Right ventricle myocardium superior (tissue), 1 donor: ENCODE measurements at regions not wholly inside any gene's neighbourhood (a gene's known extent, or its start where the extent isn't known, plus 50 kb on each side); places are given as distances from the start of the nearest gene placed in this dataset.

Experiments
- ATAC-seq: fragments of 200-7000 bp; cut with Tn5 transposase; one replicate; pipeline ENCODE4 v1.9.1; 2020; ENCODE audit warnings: mild to moderate bottlenecking; ENCODE audit not compliant: poor library complexity
- DNase-seq: peaks from one replicate; pipeline ENCODE4 v3.0.0-alpha.2; 2020
- intact Hi-C: fragments of 100-400 bp; cut with DNase I; formaldehyde crosslinking; loops from one replicate; pipeline ENCODE4 v1.11.2; 2022
- donor health status: DM: no; HTN: yes; CAD: no; lungs with severe emphysema.

DNA sequence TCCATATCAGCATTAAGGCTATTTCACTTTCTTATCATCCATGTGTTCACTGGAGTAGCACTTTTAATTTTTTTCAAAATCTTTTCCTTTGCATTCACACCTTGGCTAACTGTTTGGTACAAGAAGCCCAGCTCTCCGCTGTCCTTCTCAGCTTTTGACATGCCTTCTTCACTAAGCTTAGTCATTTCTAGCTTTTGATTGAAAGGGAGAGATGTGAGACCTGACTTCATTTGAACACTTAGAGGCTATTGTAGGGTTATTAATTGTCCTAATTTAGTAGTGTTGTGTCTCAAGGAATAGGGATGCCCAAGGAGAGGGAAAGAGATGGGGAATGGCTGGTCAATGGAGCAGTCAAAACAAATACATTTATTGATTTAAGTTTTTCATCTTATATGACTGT is 350.0 kb downstream of the CXCL12 start:
- ATAC-seq = no peak
- intact Hi-C loops = no loop called here
- no peak for DNase-seq

DNA sequence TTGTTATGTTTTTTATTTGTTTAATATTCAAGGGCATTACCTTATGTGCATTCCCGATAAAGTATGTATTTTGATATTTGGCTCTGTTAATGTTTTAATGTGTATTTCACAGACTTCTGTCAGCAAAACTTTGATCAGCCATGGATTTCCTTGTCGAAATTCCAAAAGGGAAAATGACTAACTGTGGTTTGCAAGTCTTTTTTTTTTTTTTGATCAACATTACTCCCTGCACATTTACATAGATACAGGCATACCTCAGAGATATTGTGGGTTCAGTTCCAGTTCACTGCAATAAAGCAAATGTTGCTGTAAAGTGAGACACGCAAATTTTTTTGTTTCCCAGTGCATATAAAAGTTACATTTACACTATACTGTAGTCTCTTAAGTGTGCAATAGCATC is 351.9 kb downstream of the CXCL12 start:
- intact Hi-C loops = no loop called here
- ATAC-seq = no peak
- no peak for DNase-seq

DNA sequence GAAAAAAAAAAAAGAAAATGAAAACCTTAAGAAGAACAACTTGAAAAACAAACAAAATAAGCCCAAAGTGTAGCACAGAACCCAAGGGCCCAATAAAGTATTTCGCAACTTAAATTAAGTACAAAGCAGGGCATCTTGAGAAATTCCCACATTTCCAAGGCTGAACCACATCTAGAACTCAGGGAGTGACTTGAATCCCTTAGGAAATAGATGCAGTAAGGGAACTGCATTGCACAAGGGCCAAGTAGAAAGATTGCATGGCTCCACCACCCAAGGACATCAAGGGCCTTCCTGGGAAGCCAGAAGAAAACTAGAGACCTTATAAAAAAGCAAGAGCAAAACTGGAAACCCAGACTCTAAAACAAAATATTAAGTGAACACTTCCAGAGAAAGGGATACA is 352.7 kb downstream of the CXCL12 start:
- DNase-seq (no peak), ATAC-seq (peak; percentile 66)
- intact Hi-C loops = no loop called here

DNA sequence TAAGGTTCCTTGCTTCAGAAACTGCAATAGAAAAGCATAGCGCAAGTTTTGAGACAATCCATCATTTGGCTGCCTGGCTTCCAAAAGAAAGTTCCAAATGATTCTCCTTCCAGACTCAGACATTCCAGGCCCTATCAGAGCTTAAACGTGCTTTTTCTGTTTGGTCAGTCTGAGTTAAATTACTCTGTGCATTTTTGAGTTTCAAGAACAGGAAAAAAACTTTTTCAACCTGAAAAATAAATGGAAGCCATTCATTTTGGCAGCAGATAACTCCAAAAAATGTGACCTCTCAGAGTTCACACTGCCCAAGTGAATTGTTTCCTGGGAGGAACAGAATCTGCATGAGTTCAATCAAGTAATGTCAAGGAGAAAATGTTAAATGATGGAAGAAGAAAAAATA is 354.2 kb downstream of the CXCL12 start:
- ATAC-seq (no peak), DNase-seq (no peak)
- intact Hi-C loops = no loop called here

DNA sequence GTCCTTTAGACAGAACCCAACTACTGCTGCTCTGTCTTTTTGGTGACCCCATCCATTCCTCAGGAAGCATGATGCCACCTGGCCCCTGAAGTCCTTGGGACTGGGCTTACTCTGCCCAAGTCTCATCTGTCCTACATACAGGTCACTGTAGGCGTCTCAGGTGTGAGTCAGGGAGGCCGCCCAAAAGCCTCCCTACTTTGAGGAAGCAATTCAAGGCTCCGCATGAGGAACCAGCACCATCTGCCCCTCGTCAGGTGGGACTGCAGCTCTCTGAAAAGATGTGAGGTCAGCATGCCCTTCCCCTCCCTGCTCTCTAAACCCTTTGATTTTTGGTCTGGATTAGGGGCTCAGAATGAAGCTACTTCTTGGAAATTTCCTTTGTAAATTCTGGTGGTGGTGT is 354.8 kb downstream of the CXCL12 start:
- intact Hi-C loops = no loop called here
- DNase-seq (no peak), ATAC-seq (no peak)

DNA sequence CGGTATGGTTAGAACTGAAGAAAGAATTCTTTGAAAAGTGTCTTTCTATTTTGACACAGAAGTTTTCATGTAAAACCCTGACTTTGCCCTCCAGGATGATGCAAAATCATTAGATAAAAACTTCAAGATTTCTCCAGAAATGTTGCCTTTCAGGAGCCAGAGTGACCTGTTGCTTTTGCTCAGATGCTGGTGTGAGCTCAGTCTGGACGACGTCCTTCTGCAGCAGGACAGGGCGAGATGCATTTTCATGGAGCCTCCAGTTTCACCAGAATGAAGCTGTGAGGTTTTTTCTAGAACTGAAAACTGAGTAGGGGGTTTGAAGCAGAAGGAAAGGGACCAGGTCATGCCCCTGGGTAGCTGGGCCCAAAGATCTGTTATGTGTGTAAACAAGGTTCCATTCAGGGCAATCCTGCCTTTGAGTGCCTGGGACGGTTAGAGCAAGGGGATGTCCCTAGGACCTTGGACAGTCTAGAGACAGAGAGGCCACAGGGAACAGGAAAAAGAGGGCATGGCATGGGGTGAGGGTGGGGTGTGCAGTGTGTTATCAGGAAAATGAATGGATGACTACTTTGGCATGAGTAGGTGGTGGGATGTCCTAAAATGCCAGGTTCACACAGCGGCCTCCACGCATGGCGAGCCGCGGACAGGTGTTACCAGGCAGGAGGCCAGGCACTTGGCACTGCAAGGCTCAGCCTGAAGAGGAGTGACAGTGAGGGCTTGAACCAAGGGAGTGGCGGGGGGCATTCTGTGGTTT is 356.3 kb downstream of the CXCL12 start:
- DNase-seq (no peak), ATAC-seq (no peak)
- intact Hi-C loops = no loop called here

DNA sequence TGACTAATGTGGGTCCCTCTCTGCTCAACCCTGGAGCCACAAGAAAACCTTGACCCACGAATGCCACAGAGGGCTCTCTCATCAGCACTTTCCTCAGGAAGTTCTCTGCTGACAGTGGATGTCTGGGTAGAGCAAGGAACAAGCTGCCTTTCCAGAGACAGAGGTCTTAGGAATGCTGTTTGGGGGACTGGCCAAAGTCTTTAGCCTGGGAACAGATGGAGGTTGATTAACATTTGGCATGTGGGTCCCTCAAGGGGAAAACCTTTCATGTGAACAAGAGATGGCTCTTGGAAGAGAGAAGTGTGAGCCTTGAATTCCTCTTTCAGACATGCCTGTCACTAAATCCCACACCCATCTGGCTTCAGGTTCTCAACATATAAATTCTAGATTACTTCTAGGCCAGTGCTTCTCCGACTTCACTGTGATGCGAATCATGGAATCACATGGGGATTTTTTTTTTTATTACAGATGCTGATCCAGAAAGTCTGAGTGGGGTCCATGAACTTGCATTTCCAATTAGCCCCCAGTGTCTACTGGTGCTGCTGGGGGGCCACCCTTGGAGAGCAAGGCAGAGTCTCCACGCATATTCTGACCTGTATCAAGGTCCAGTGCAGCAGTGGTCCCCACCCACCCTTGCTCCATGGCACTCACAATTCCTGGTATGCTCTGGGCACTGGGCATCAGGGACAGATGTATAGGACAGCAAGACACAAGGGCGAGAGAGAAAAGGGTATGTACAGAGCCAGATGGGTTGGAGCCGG is 360.4 kb downstream of the CXCL12 start:
- no peak for ATAC-seq
- no peak for DNase-seq
- intact Hi-C loops = no loop called here

DNA sequence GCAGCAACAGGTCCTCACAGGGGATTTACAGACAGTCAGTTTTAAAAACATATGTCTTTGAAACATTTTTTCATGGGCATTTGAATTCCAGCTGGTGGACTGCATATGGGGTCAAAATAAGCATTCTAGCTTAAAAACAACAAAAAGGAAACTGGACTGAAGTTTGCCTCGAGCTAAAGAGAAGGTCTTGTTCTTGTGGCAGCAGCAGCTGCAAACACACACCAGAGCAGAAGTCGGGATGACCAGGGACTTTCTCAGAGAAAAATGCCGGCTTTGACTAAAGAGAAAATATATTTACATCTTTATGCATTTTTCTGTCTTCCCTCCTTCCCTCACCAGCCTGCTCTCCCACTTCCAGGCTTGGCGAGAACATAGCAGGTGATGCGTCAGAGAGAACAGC is 361.4 kb downstream of the CXCL12 start:
- intact Hi-C loops = no loop called here
- no peak for ATAC-seq

DNA sequence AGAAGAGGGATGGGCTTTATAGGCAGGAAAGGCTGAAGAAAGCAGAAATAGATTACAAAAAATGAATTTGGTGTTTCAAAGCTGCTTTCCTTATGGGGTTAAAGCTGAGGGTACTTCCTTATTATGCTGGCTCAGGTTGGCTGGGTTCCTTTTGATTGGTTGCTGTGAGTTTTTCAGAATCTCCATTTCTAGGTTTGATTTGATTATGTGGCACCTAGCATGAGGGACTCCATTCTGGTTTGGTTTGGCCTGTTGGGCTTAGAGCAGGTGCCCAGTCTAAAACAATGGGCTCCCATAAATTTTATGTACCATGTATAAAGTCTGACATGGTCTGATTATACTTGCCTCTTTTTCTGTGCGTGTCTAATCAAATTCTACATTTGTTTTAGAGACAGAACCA is 362.7 kb downstream of the CXCL12 start:
- DNase-seq = no peak
- ATAC-seq = no peak
- intact Hi-C loops = no loop called here

More for the DNA sequence above, 361.4 kb downstream of the CXCL12 start:
- no peak for DNase-seq

DNA sequence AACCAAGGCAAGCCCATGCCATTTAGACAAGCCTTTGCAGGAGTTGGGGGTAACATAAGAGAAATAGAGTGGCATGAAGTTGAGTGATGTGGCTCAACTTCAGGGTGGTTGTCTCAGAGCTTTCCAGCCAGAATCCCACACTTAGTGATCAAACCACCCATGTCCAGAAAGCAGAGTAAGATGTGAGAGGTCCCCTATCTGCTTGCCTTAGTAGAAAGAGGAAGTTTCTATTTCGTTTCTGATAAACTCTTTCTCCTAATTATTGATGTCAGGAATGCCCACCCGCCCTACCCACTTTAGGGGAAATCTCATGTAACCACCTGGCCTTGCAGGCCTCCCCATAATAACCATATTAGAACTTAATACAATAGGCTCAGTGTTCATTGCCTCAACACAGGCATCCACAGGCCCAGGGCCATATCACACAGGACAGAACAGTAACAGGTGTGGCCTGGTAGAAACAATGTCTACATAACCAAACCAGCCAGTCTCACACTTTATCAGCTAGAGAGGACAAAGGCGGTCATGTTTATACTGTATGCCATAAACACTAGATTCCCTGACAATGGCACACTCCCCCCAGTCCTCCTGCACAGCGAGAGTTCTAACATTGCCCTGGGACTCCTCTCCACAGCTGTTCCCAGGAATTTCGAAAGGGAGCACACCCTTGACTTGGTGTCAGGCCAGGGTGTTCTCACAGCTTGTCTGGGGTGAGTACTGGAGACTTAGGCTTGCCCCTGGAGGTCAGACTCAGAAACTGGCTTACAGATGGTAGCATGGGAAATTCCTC is 364.4 kb downstream of the CXCL12 start:
- intact Hi-C loops = no loop called here
- no peak for DNase-seq
- ATAC-seq = peak; percentile 59

DNA sequence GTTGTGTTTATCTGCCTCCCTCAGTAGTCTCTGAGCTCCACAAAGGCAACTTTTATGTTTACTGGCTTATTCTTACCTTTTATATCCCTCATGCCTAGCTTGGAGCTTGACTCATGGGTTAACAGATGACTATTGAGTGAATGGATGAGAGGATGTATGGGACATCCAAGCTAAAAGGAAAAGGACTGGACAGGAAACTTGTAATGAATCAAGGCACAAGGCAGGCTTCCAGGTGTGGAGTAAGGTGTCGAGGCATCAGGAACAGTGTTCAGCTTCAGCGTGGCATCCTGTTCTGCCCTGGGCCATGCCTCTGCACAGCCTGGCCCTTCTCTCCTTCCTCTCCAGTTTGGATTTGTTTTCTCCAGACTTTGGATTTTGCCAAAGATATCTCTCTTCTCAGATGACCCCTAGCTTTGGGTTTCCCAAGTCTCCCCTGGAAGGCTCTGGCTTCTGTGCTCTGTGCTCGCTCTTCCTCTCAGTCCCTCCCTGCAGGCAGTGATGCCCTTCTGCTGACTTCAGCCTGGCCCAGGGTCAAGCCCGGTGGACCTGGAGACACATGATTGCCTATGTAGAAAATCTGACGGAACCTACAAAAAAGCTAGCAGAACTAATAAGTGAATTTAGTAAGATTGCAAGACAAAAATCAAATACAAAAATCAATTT is 367.3 kb downstream of the CXCL12 start:
- intact Hi-C loops = no loop called here
- ATAC-seq (no peak), DNase-seq (no peak)

DNA sequence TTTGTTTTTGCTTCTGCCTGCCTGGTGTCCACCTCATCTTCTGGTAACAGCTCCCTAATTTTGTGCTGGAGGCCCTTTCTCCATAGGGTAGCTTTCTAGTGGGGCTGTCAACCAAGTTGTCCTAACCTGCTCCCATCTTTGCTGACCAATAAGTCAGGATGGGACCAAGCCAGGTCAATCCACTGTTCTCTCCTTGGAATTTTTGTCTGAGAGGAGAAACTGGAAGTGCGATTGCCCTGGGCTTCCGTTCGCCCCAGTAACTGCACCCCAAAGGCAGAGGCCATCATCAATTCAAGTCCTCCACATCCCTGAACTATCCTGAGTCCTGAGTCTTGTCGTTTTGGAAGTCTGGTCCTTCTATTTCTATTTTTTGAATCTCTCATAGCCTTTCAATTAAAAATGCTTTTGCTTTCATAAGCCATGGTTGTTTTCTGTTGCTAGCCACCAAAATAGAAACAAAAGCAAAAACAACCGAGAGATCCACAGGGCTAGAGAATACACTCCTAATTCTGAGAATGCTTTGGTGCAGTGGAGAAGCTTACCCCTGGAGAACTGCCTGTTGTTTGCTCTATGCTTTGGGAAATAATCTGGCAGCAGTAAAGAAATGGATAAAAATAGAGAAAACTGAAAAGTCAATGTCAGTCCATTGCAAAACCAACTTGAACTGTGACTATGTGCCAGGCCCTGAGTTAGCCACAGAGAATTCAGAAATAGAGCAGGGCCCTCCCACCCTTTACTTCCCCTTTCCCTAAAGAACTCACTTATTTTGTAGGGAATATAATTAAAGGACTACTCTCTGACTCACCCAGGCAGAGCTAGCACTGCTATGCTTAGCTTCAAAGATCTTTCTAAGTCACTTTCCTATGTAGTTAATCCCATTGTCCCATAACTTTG is 368.1 kb downstream of the CXCL12 start:
- ATAC-seq (peak; percentile 75), DNase-seq (no peak)
- intact Hi-C loops = no loop called here

DNA sequence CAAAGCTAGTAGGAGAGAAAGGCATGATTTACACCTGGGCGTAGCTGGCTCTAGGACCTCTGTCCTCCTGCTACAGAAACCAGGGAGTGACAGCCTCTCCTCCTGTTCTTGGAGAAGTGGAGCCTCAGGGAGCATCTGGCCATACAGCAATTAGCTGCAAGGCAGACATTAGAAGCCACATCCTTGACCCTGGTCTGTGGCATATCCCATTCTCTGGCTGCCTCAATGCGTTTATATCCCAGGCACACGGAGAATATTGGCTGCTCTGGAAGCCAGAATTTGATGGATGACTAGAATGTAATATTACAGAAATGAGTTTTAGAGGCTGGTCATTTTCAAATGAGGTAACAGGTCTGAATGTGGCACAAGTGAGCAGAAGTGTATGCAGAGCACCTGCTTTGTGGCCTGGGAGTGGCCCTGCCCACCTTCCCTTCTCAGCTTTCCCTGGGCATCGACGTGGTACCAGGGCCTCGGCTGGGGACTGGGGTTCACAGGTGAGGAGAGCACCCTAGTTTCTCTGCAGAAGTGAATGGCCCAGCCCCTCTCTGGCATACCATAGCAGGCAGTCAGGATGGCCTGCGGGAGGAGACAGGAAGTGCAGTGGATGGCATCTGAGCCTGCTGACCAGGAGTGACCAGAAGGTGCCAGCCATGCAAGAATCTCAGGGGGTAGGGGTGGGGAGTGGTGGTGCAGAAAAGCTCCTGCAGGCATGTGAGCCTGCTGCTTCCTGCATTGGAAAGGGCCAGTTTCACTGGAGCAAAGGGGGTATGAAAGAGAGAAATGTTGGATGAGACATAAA is 367.2 kb upstream of the ZNF32 start:
- DNase-seq (no peak), ATAC-seq (no peak)
- intact Hi-C loops = no loop called here

DNA sequence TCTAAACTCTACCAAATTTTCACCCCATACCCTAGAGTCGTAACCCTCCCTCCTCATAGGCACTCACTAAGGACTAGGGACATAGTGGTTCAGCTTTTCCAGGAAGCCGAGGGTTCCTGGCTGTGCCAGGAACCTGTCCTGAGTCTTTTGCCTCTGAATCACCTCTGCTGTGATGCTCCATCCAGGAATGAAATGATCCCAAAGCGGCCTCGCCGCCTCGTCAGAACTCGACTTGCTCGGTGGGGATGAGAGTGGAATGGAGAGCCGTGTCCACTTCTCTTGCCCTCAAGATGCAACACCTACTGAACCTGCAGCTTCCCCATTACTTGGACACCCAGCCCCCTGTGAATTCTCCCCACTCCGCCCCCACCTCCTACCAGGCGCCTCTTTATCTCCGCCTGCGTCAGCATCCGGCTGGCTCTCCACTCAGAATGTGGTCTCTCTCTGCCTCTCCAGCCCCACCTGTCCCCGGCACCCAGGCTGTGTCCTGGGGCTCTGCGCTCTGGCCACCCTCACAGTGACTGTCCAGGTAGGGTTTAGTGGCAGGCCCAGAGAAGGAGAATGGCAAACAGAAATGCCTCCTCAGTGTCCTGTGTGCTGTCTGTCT is 366.1 kb upstream of the ZNF32 start:
- intact Hi-C loops = no loop called here

DNA sequence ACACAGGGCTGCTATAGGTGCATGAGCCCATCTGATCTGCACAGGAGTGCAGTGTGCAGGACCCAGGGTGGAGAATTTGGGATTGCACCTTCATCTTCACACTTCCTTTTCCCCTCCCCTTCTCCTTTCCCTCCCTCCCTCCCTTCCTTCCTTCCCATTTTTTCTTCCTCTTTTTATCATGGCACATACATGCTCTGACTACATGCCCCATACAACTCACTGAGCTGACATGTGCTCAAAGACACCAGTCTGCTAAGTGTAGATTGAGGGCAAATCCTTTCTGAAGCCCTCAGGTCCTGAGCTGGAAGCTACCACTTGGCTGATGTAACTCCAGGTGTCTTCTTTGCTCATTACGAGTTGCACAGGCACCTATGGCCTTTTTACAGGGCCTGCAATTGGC is 365.3 kb upstream of the ZNF32 start:
- intact Hi-C loops = no loop called here
- ATAC-seq (no peak), DNase-seq (no peak)

More for the DNA sequence above, 366.1 kb upstream of the ZNF32 start:
- no peak for DNase-seq
- ATAC-seq = no peak

DNA sequence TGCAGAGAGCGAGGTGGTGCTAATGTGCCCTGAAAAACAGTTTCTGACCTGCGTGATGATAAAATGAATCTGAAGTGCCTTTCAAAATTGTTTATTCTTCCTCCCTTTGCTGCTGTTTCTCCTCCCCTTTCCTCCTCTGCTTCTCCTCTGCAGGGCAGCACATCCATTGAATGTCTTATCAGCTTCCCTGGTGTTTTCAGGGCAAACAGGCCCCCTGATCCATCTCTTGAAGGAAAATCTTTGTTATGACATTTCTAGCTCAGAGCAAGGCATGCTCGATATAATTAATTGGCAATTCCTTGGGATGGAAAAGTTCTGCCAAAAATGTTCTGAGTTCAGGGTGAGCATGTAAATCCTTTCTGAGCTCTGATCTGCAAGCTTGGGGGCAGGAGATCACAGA is 364.2 kb upstream of the ZNF32 start:
- no peak for ATAC-seq
- intact Hi-C loops = no loop called here
- no peak for DNase-seq

DNA sequence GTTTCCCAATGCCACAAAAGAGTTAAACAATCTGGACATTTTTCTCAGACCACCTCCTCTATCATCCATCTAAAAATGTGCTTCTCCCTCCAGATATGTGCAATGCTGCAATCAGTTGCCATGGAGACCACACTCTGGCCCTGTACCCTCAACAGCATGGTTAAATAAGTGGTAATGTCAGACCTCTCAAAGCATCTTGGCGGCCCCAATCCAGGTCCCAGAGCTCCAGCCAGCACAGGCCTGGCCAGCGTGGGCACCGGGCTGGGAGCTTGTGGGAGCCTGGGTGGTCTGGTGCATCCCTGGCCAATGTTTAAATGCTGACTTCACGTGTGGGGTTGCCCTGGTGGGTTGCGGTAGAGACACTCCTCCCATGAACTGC is 362.9 kb upstream of the ZNF32 start:
- no peak for ATAC-seq
- DNase-seq = no peak
- intact Hi-C loops = no loop called here
